ENCODE measurements at regions not wholly inside any gene's neighbourhood (a gene's known extent, or its start where the extent isn't known, plus 50 kb on each side); places are given as distances from the start of the nearest gene placed in this dataset.
"Not testable (repeated sequence)": the region's sequence is repeated elsewhere in the genome, so short reads cannot be mapped to it uniquely, and the experiment has no call there.

GRCh38 chr5:1576851-1577250 is 53.1 kb upstream of the LPCAT1 start:
- not testable (repeated sequence) for DNase-seq

- not testable (repeated sequence) for DNase-seq
Observed at GRCh38 chr5:1575991-1576714, 52.4 kb upstream of the LPCAT1 start.

- not testable (repeated sequence) for DNase-seq
Observed at GRCh38 chr5:1575491-1575890, 51.7 kb upstream of the LPCAT1 start.

GRCh38 chr5:1574023-1574318 is 50.2 kb upstream of the LPCAT1 start:
- not testable (repeated sequence) for DNase-seq

GRCh38 chr5:1573217-1574022 is 49.7 kb upstream of the LPCAT1 start:
- not testable (repeated sequence) for DNase-seq

All from Kasumi-1 (cell line).